ENCODE measurements at regions not wholly inside any gene's neighbourhood (a gene's known extent, or its start where the extent isn't known, plus 50 kb on each side); places are given as distances from the start of the nearest gene placed in this dataset.

DNA sequence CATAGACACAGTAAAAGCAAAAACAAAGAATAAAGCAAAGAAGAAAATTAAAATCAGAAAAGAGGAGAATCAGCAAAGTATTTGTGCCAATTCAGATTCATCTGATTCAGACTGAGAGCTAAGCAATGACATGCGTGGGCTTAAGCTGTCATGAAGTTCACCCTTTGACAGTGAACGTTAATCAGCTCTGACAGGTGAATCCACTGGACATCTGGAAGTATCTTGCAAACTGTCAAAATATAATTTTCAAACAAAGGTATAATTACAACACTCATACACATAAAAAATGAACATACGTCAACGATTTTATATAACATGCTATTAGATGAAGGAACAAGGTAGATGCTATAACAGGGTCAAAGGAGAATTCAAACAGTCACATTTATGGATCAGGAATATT is 596.3 kb upstream of the SALL1 start:
- H3K27ac ChIP-seq (replicated peaks; ENCODE audit: low read length) = no peak overlapping the region
- H4K8ac ChIP-seq (ENCODE audit: low read depth, low read length) = no peak overlapping the region
- H3K4ac ChIP-seq (ENCODE audit: low read length) = no peak overlapping the region
- H3K79me1 ChIP-seq (ENCODE audit: low read depth, low read length) = no peaks in the 10 kb centered on the region
- H2BK120ac ChIP-seq (ENCODE audit: low read depth, low read length) = no peak overlapping the region
- no peak overlapping the region for H3K14ac ChIP-seq (ENCODE audit: low read length)
- no peak overlapping the region for H3K23ac ChIP-seq (ENCODE audit: low read depth, low read length, poor library complexity)
- H2AK5ac ChIP-seq (ENCODE audit: low read depth, low read length) = no peak overlapping the region
- no peaks in the 10 kb centered on the region for H3K36me3 ChIP-seq (replicated peaks in 1 of 2; ENCODE audit: control insufficient read depth in 2 of 2, insufficient read depth in 2 of 2, low read length in 2 of 2)
- no peak overlapping the region for H3K4me2 ChIP-seq (ENCODE audit: insufficient read depth, low read length, poor library complexity, severe bottlenecking)
- no peak overlapping the region for H2BK5ac ChIP-seq (ENCODE audit: low read length)
- H2BK12ac ChIP-seq (ENCODE audit: low read length) = no peak overlapping the region
- DNase-seq (ENCODE audit: low spot score) = no peak
- no peak overlapping the region for H4K91ac ChIP-seq (ENCODE audit: low read depth, low read length, poor library complexity)
- no peak overlapping the region for H3K9ac ChIP-seq (ENCODE audit: low read depth, low read length, poor library complexity)
- peaks cover 0 to 2% of the 10 kb centered on the region in 2 donors for H3K9me3 ChIP-seq (replicated peaks in 1 of 2; ENCODE audit: control insufficient read depth in 2 of 2, insufficient read depth in 1 of 2, low read depth in 1 of 2, low read length in 2 of 2)
- H2BK15ac ChIP-seq (ENCODE audit: low read length) = no peak overlapping the region
- H3K4me3 ChIP-seq (ENCODE audit: low read length in 2 of 2) = no peak overlapping the region
- no peaks in the 10 kb centered on the region for H3K4me1 ChIP-seq (ENCODE audit: control insufficient read depth in 2 of 2, insufficient read depth in 1 of 2, low read depth in 1 of 2, low read length in 2 of 2)
- no peak overlapping the region for H3K18ac ChIP-seq (ENCODE audit: low read length)
- no peaks in the 10 kb centered on the region for H3K27me3 ChIP-seq (ENCODE audit: control insufficient read depth in 3 of 3, insufficient read depth in 3 of 3, low read depth in 1 of 3, low read length in 3 of 3)
- H2AFZ ChIP-seq (ENCODE audit: low read length) = no peak overlapping the region
- WGBS, 2 donors (ENCODE audit: extremely low coverage in 2 of 2, insufficient read length in 2 of 2, insufficient replicate concordance in 1 of 2) = 100% methylated on average over 2 of the region's 4 CpGs; no CpG with 5 or more reads in 1 of the 2 donors

GRCh38 chr16:51734220-51734619 is 583.1 kb upstream of the SALL1 start:
- no peaks in the 10 kb centered on the region for H3K36me3 ChIP-seq (replicated peaks in 1 of 2; ENCODE audit: control insufficient read depth in 2 of 2, insufficient read depth in 2 of 2, low read length in 2 of 2)
- no peak for DNase-seq (ENCODE audit: low spot score)
- H2AK5ac ChIP-seq (ENCODE audit: low read depth, low read length) = no peak overlapping the region
- H4K91ac ChIP-seq (ENCODE audit: low read depth, low read length, poor library complexity) = no peak overlapping the region
- H3K4me3 ChIP-seq (ENCODE audit: low read length in 2 of 2) = no peak overlapping the region
- no peak overlapping the region for H3K4me2 ChIP-seq (ENCODE audit: insufficient read depth, low read length, poor library complexity, severe bottlenecking)
- no peak overlapping the region for H3K27ac ChIP-seq (replicated peaks; ENCODE audit: low read length)
- H3K4ac ChIP-seq (ENCODE audit: low read length) = no peak overlapping the region
- no peak overlapping the region for H2BK120ac ChIP-seq (ENCODE audit: low read depth, low read length)
- H3K79me1 ChIP-seq (ENCODE audit: low read depth, low read length) = no peaks in the 10 kb centered on the region
- H2BK5ac ChIP-seq (ENCODE audit: low read length) = no peak overlapping the region
- no peak overlapping the region for H2BK12ac ChIP-seq (ENCODE audit: low read length)
- no CpG with 5 or more reads among the region's 1 CpG for WGBS, 2 donors (ENCODE audit: extremely low coverage in 2 of 2, insufficient read length in 2 of 2, insufficient replicate concordance in 1 of 2)
- H4K8ac ChIP-seq (ENCODE audit: low read depth, low read length) = no peak overlapping the region
- no peak overlapping the region for H3K18ac ChIP-seq (ENCODE audit: low read length)
- no peaks in the 10 kb centered on the region for H3K27me3 ChIP-seq (ENCODE audit: control insufficient read depth in 3 of 3, insufficient read depth in 3 of 3, low read depth in 1 of 3, low read length in 3 of 3)
- H3K14ac ChIP-seq (ENCODE audit: low read length) = no peak overlapping the region
- H2AFZ ChIP-seq (ENCODE audit: low read length) = no peak overlapping the region
- no peak overlapping the region for H2BK15ac ChIP-seq (ENCODE audit: low read length)
- H3K9ac ChIP-seq (ENCODE audit: low read depth, low read length, poor library complexity) = no peak overlapping the region
- no peaks in the 10 kb centered on the region for H3K9me3 ChIP-seq (replicated peaks in 1 of 2; ENCODE audit: control insufficient read depth in 2 of 2, insufficient read depth in 1 of 2, low read depth in 1 of 2, low read length in 2 of 2)
- H3K23ac ChIP-seq (ENCODE audit: low read depth, low read length, poor library complexity) = no peak overlapping the region
- peaks cover 2 to 6% of the 10 kb centered on the region in 2 donors for H3K4me1 ChIP-seq (ENCODE audit: control insufficient read depth in 2 of 2, insufficient read depth in 1 of 2, low read depth in 1 of 2, low read length in 2 of 2)

DNA sequence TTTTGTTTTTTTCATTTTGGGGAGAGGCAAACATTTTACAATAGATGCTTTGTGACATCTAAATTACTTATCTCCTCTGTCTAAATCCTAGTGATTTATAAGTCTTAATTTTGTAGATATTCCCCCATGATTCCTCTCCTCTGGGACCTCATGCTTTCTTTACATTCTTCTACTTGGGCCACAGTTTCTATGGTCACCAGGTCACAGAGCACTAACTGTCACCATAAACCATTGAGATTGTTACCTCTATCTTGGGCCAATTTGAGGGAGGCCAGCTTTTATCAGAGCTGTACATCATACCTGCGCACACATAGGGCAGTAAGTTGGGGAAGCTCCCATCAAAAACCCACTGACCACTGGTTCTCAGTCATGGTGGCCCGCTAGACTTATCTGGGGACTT is 582.1 kb upstream of the SALL1 start:
- no peak overlapping the region for H3K4me2 ChIP-seq (ENCODE audit: insufficient read depth, low read length, poor library complexity, severe bottlenecking)
- H2BK15ac ChIP-seq (ENCODE audit: low read length) = no peak overlapping the region
- H3K4me1 ChIP-seq (ENCODE audit: control insufficient read depth in 2 of 2, insufficient read depth in 1 of 2, low read depth in 1 of 2, low read length in 2 of 2) = peaks cover 2 to 6% of the 10 kb centered on the region in 2 donors
- H3K79me1 ChIP-seq (ENCODE audit: low read depth, low read length) = no peaks in the 10 kb centered on the region
- no peak overlapping the region for H2AFZ ChIP-seq (ENCODE audit: low read length)
- no peak overlapping the region for H3K23ac ChIP-seq (ENCODE audit: low read depth, low read length, poor library complexity)
- no peak overlapping the region for H3K9ac ChIP-seq (ENCODE audit: low read depth, low read length, poor library complexity)
- H3K14ac ChIP-seq (ENCODE audit: low read length) = no peak overlapping the region
- H2AK5ac ChIP-seq (ENCODE audit: low read depth, low read length) = no peak overlapping the region
- no CpG with 5 or more reads among the region's 2 CpGs for WGBS, 2 donors (ENCODE audit: extremely low coverage in 2 of 2, insufficient read length in 2 of 2, insufficient replicate concordance in 1 of 2)
- no peak overlapping the region for H3K27ac ChIP-seq (replicated peaks; ENCODE audit: low read length)
- H4K91ac ChIP-seq (ENCODE audit: low read depth, low read length, poor library complexity) = no peak overlapping the region
- H3K4ac ChIP-seq (ENCODE audit: low read length) = no peak overlapping the region
- H4K8ac ChIP-seq (ENCODE audit: low read depth, low read length) = no peak overlapping the region
- H3K27me3 ChIP-seq (ENCODE audit: control insufficient read depth in 3 of 3, insufficient read depth in 3 of 3, low read depth in 1 of 3, low read length in 3 of 3) = no peaks in the 10 kb centered on the region
- H3K36me3 ChIP-seq (replicated peaks in 1 of 2; ENCODE audit: control insufficient read depth in 2 of 2, insufficient read depth in 2 of 2, low read length in 2 of 2) = no peaks in the 10 kb centered on the region
- no peak overlapping the region for H3K4me3 ChIP-seq (ENCODE audit: low read length in 2 of 2)
- no peak for DNase-seq (ENCODE audit: low spot score)
- H3K9me3 ChIP-seq (replicated peaks in 1 of 2; ENCODE audit: control insufficient read depth in 2 of 2, insufficient read depth in 1 of 2, low read depth in 1 of 2, low read length in 2 of 2) = no peaks in the 10 kb centered on the region
- H2BK5ac ChIP-seq (ENCODE audit: low read length) = no peak overlapping the region
- no peak overlapping the region for H2BK120ac ChIP-seq (ENCODE audit: low read depth, low read length)
- H2BK12ac ChIP-seq (ENCODE audit: low read length) = no peak overlapping the region
- H3K18ac ChIP-seq (ENCODE audit: low read length) = no peak overlapping the region

DNA sequence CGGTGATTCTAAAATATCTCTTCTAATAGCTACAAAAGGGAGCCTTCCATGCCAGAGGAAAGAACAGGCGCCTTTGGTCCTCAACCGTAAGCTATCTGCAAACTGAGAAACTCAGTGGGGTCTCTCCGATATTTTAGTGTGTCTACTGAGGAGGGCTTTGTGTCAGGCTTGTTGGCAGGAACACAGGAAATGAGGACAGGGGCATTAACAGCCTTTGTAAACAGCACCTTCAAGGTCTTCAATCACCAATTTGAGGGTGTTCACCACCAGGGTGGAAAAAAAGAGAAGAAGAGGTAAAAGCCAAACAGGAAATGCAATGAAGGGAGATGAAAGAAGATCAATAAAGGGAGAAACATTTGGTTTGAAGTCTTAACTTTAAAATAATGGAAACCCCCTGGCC is 580.1 kb upstream of the SALL1 start:
- no peak overlapping the region for H3K18ac ChIP-seq (ENCODE audit: low read length)
- no peak overlapping the region for H3K14ac ChIP-seq (ENCODE audit: low read length)
- DNase-seq (ENCODE audit: low spot score) = no peak
- H3K9ac ChIP-seq (ENCODE audit: low read depth, low read length, poor library complexity) = no peak overlapping the region
- H2AK5ac ChIP-seq (ENCODE audit: low read depth, low read length) = no peak overlapping the region
- no peak overlapping the region for H4K91ac ChIP-seq (ENCODE audit: low read depth, low read length, poor library complexity)
- no peak overlapping the region for H2BK120ac ChIP-seq (ENCODE audit: low read depth, low read length)
- peaks cover 2 to 6% of the 10 kb centered on the region in 2 donors for H3K4me1 ChIP-seq (ENCODE audit: control insufficient read depth in 2 of 2, insufficient read depth in 1 of 2, low read depth in 1 of 2, low read length in 2 of 2)
- no peak overlapping the region for H3K23ac ChIP-seq (ENCODE audit: low read depth, low read length, poor library complexity)
- no peak overlapping the region for H2BK15ac ChIP-seq (ENCODE audit: low read length)
- no peak overlapping the region for H3K4me2 ChIP-seq (ENCODE audit: insufficient read depth, low read length, poor library complexity, severe bottlenecking)
- H3K9me3 ChIP-seq (replicated peaks in 1 of 2; ENCODE audit: control insufficient read depth in 2 of 2, insufficient read depth in 1 of 2, low read depth in 1 of 2, low read length in 2 of 2) = no peaks in the 10 kb centered on the region
- no peak overlapping the region for H3K27ac ChIP-seq (replicated peaks; ENCODE audit: low read length)
- no peak overlapping the region for H2BK12ac ChIP-seq (ENCODE audit: low read length)
- H3K4ac ChIP-seq (ENCODE audit: low read length) = no peak overlapping the region
- no peaks in the 10 kb centered on the region for H3K36me3 ChIP-seq (replicated peaks in 1 of 2; ENCODE audit: control insufficient read depth in 2 of 2, insufficient read depth in 2 of 2, low read length in 2 of 2)
- H4K8ac ChIP-seq (ENCODE audit: low read depth, low read length) = no peak overlapping the region
- no peak overlapping the region for H2AFZ ChIP-seq (ENCODE audit: low read length)
- no peaks in the 10 kb centered on the region for H3K27me3 ChIP-seq (ENCODE audit: control insufficient read depth in 3 of 3, insufficient read depth in 3 of 3, low read depth in 1 of 3, low read length in 3 of 3)
- no peak overlapping the region for H2BK5ac ChIP-seq (ENCODE audit: low read length)
- WGBS, 2 donors (ENCODE audit: extremely low coverage in 2 of 2, insufficient read length in 2 of 2, insufficient replicate concordance in 1 of 2) = no CpG with 5 or more reads among the region's 4 CpGs
- no peaks in the 10 kb centered on the region for H3K79me1 ChIP-seq (ENCODE audit: low read depth, low read length)
- no peak overlapping the region for H3K4me3 ChIP-seq (ENCODE audit: low read length in 2 of 2)

Measured in neuronal stem cell (in vitro differentiated cells).